Suppressor macrophage (primary cell): ENCODE measurements at regions not wholly inside any gene's neighbourhood (a gene's known extent, or its start where the extent isn't known, plus 50 kb on each side); places are given as distances from the start of the nearest gene placed in this dataset.
"Not testable (repeated sequence)": the region's sequence is repeated elsewhere in the genome, so short reads cannot be mapped to it uniquely, and the experiment has no call there.

Experiments
- DNase-seq, 4 experiments: peaks; one replicate each; pipeline ENCODE4 v3.0.0-alpha.2; 2020 to 2022

DNA sequence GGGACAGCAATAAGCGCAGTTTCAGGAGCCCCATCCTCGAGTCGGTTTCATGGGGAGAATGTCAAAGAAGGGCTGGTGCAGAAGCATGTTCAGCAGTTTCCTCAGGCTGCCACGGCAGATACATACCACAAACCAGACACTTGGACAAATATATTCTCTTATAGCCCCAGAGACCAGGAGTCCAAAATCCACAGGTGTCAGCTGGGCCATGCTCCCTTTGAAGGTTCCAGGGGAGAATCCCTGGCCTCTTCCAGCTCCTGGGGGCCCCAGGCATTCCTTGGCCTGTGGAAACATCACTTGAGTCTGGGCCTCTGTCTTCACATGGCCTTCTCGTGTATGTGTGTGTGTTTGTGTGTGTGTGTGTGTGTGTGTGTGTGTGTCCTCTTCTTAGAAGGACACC lies 164.1 kb downstream of the UQCRFS1 start:
- DNase-seq, result no peak

DNA sequence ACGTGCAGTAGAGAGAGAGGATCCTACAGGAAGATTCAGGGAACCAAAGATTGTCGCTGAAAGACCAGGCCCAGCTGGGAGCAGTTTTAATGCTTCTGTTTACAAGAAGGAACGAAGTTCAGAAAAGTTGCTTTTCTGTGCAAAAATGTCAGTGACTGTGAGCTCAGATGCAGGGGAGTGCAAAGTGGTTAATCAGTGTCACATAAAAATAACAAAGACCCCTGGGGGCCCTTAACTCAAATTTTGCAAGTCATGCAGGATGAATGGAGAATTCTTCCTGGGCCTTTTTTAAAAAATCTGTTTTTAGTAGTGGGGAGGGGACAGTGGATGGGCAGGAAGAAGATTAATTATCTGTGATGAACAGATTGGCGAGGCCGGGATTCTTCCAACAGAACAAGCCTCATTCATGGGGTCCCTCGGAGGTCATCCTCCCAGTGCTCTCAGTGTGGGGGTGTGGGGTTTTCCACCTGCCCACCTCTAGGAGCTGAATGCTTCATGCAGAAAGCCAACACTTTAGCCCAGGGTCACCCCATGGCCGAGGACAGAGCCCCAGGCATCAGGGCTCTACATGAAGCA lies 167.2 kb downstream of the UQCRFS1 start:
- no peak for DNase-seq

DNA sequence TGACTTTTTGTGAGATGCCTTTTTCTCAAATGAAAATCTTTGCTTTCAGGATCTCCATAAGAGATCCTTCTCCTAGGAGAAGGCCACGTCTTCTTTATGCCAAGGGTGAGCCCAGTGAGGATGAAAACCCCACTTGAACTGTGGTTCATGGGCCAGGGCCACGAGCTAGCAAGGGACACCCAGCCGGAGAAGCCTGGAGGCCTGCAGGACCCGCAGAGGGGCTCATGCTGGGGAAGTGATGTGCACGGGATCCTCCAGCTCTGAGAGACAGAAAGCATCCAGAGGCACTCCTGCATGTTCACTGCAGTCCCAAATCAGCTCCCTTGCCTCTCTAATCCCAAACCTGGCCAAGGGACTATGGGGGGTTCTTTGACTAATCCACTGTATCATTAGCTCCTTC lies 168.9 kb downstream of the UQCRFS1 start:
- DNase-seq, result no peak

DNA sequence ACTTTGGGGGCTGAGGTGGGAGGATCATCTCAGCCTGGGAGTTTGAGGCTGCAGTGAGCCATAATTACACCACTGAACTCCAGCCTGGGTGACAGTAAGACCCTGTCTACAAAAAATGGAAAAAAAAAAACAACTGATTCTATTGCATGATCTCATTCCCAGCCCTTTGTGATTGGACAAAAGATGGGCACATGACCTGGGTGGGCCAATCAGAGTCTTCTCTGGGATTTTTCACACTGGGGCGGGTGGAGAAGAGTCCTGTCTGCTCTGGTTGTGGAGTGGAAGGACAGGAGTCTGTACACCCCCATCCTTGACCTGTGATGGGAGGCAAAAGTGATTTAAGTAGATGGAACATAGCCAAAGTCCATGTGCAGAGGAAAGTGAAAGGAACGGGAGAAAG lies 170.5 kb downstream of the UQCRFS1 start:
- DNase-seq, result no peak

DNA sequence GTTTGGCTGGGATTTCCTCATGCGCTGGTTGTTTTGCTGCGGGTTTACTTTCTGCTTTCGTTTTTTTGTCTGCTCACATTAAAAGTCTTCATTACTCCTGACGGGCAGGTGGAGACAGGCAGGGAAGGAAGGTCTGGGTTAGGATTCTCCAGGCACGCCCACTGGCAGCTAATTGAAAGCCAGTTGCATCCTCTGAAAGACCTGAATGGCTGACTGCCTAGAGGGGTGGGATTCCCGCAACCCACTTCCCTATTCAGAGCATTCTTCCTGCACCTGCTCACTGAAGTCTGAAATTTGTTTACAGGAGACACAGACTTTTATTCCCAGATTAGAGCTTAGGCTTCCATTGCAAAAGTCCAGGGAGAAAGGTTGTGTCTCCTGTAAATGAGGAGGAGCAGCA lies 172.0 kb downstream of the UQCRFS1 start:
- DNase-seq, result no peak

DNA sequence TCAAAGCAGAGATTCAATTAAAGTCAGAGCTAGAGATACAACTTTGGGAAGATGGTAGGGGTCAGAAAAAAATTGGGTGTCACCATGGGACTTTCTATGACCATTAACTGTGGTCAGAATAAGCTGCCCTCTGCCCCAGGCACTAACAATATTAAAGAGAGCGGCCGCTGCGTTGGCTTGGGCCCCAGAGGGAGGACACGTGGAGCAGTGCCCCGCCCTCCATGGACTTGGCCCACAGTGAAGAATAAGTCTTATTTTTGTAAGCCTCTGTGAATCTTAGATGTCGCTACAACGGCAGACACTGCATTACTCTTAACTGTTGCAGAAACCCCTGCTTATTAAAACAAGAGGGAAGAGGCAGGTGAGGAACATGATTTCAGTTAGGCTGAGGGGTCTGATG lies 172.7 kb downstream of the UQCRFS1 start:
- DNase-seq, result no peak

DNA sequence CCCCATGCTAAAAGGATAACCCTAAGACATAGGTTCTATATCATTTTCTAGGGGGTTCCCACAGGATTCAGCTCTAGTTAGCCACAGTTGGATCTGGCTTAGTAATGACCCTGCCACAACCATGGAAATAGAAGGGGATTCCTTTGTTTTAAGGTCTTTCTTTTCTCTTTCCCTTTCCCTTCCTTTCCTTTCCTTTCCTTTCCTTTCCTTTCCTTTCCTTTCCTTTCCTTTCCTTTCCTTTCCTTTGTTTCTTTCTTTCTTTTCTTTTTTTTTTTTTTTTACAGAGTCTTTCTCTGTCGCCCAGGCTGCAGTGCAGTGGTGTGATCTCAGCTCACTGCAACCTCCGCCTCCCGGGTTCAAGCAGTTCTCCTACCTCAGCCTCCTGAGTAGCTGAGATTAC lies 173.9 kb downstream of the UQCRFS1 start:
- DNase-seq, result not testable (repeated sequence)

DNA sequence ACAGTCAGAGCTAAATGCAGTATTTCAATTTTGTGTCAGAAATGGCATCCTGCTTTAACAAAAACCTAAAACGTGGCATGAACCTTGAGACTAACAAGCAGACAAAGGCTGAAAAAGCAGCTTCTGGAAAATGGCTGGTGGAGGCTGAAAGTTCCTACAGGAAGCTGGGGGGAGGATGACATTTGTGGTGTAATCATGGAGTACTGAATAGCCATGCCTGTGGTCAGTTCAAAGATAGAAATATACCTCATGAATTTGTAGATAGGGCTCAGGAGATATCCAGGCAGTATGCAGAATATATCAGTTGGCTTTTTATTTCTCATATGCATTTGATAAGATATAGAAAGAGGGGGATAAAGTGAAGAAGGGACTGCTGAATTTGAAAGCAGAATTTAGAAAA lies 181.7 kb downstream of the UQCRFS1 start:
- no peak for DNase-seq

DNA sequence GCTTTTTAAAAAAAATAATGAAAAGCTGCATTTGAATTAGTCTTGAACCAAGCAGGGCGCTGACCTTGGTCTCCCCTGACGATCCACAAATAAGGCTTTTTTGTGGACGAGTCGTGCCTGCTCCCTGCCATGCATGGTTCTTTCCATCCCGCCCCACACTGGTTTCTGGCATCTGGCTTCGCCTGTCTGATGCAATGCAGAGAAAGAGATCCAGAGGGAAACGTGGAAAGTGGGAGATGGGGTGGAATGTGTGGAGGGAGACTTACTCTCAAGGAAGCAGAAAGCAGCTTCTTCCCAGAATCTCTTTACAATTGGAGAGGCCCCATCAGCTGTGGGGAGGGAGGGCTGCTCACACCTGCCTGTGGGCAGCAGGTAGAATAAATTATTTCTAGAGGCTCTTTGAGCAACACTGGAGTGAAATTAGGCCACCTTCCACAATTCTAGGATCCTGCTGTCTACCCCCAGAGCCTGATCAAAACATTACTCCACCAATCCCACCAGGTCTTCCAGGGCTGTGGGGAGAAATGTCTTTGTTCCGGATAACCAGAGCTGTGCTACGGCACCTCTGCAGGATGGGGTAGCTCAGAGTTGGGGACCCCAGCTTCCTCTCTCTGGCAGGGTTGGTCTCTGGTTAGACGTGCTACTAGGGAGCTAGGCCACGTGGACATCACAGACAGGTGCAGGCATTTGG lies 183.5 kb downstream of the UQCRFS1 start:
- DNase-seq, result no peak

DNA sequence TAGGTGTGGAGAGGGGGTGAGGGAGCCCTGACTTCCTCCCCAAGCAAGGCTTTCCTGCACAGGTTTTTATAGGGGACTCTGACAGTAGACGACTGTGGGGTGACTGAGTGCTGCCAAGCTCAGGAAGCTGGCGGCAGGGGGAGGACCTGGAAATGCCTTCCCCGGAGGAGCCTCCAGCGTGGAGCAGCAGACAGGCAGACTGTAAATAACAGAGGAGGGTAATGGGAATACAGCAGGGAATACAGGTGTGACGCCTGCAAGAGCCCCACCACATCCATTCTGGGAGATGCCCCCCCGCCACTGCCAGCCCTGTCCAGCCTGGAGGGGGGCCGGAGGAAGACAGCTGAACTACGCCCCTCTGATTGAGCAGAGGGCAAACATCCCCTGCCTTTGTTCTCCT lies 190.4 kb downstream of the UQCRFS1 start:
- no peak for DNase-seq

DNA sequence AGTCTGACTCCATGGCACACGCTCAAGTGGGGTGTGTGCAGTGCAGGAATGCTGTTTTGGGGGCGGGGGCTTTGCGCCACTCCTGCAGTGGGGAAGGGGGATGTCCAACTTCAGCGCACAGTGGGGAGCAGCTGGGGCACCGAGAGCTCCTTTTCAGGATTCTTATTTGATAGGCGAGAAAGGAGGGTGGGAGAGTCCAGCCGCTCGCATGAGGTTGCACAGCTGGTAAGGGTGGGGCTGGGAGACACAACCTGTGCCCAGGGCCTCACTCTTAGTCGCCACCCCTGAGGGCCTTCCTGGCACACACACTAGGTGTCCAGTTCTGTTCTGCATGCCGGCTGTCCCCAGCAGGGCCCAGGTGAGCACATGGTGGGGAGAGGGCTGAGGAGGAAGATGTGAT lies 190.8 kb downstream of the UQCRFS1 start:
- no peak for DNase-seq

DNA sequence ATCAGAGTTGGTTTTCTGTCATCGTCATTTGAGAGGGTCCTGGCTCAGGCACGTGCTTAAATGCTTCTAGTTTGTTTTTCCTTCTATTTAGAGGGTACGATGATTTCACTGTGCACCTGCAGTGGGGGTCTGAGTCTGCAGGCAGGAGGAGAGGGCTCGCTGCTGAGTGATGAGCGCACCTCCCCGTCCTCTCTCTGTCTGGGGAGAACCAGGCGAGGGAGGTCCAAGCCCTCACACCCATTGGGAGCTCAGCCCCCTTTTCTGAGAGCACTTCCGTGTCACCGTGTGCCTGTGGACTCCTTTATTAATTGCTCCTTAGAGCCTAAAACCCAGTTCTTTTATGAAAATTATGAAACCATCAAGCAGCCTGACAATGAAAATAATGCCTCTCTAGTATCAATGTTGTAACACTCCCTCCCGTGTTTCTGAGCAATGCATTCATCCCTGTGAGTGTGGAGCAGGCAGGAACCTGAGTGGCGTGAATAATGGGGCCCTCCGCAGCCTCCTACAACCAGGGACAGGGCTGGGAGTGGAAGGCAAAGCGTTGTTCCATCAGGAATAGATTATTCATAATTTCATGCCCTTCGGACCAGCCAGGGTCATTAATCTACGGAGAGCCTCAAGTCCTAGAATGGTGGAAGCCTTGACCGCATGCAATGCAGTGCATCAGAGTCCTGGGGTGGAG lies 191.6 kb downstream of the UQCRFS1 start:
- no peak for DNase-seq

DNA sequence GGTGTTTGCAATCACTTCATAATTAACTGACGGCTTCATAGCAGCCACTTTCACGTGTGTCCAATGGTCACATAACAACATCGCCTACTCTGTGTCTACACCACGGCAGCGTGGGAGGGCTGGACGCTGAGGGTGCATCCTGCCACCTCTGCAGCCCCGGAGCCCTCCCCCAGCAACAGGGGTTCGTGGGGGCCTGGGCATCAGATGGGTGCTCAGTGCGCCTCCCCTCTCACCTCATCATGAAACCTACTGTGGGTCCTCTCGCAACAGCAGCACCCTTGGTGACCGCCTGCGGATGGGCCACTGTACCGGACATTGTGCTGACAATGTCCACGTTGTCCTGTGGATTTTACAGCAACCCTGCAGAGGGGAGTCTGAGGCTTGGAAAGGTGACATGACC lies 193.5 kb downstream of the UQCRFS1 start:
- no peak for DNase-seq

DNA sequence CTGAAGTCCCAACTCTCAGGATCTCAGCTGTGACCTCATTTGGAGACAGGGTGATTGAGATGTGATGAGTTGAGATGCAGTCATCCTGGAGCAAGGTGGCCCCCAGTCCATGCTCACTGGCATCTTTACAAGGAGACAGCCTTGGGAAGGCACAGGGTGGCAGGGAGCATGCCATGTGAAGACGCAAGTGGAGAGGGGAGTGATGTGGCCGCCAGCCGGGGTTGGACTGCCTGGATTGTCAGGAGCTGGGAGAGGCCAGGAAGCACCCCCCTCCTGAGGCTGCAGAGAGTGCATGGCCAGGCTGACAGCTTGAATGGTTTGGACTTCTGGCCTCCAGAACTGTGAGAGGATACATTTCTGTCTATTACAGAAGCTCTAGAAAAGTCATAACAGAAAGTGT lies 194.4 kb downstream of the UQCRFS1 start:
- no peak for DNase-seq

DNA sequence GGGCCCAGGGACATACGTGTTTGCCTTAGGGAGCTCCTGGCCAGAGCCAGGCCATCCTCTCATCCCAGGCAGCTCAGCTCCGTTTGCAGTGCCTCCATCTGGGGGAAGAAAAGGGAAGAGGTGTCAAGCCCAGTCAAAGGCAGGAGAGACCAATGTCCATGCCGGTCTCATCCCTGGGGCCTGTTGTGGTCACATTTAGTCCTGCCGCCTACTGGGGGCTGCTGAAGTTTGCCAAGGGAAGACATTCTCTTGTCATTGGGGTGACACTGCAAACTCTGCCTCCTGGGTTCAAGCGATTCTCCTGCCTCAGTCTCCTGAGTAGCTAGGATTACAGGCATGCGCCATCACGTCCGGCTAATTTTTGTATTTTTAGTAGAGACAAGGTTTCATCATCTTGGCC lies 195.2 kb downstream of the UQCRFS1 start:
- DNase-seq, result no peak

DNA sequence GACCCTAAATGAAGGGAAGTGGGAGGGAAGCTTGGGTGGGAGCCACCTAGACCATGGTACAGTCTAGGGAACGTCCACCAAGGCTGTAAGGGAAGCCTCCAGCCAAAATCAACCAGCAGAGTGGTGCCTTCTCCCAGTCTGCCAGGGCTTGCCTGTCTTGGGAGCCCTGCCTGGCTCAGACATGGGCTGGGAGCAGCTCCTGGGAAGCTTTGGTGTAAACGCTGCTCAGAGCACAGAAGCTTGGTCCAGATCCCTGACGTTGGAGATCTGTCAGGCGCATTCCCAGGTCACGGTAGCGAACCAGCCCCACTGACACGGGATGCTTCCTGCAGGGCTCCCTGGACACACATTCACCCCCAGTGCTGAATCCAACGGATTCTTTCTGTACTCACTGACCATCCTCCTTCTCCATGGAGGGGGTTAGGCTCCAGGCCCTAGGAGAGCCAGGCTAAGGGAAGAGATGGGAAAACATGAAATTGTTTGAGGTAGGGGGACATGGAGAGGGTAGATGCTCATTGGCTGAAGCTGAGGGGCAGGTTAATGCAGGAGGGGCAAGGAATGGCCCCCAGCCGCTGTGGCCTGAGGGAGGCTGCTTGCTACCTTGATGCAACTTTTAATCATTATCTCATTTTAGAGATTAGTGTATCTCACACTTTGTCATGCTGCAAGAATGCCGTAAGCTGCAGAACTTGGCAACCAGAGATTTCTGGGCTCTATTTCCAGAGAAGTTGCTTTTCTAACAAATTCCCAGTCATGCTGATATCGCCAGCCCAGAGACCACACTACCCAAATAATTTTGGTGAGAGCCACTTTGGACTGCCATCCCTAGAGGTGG lies 195.8 kb downstream of the UQCRFS1 start:
- no peak for DNase-seq

DNA sequence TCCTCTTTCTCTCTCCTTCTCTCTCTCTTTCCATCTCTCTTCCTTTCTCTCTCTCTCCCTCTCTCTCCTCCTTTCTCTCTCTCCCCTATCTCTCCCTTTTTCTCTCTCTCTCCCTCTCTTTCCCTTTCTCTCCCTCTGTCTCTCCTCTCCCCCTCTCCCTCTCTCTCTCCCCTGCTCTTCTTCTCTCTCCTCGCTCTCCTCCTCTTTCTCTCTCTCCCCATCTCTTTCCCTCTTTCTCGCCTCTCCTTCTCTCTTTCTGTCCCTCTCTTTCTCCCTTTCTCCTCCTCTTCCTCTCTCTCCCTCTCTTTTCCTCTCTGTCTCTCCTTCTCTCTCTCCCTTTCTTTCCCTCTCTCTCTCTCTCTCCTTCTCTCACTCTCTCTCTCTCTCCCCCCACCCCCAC lies 196.6 kb downstream of the UQCRFS1 start:
- no peak for DNase-seq

DNA sequence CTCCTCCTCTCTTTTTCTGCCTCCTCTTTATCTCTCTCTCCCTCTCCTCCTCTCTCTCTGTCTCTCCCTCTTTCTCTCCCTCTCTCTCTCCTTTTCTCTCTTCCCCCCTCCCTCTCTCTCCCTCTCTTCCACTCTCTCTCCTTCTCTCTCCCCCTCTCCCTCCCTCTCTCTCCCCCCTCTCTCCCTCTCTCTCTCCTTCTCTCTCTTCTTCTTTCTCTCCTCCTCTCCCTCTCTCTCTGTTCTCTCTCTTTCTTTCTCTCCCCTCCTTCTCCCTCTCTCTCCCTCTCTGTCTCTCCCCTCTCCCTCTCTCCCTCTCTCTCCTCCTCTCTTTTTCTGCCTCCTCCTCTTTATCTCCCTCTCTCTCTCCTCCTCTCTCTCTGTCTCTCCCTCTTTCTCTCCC lies 197.4 kb downstream of the UQCRFS1 start:
- no peak for DNase-seq

DNA sequence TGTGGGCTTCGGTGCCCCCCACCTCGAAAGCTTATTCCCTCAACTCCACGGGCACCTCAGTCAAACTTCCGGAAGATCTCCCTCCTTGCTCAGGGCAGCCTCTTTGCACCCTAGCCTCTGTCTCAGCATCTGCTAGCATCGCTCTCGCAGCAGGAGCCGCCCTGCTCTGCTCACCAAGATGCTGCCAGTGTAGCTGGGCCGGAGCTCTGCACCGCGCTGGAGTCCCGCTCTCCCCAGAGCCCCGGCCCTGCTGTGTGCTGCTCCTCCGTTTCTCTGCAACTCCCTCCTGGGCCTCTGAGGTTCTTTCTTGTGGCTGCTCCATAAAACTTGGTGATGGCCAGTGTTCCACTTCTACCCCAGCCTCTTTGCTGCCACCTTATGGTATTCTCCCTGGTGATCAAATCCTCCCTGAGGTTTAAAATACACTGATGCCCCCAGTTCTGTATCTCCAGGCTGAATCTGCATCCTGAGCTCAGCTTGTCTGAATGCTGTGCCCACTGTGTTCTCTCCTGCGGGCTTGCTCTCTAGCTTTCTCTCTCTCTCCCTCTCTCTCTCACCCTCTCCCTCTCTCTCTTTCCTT lies 198.0 kb downstream of the UQCRFS1 start:
- no peak for DNase-seq

DNA sequence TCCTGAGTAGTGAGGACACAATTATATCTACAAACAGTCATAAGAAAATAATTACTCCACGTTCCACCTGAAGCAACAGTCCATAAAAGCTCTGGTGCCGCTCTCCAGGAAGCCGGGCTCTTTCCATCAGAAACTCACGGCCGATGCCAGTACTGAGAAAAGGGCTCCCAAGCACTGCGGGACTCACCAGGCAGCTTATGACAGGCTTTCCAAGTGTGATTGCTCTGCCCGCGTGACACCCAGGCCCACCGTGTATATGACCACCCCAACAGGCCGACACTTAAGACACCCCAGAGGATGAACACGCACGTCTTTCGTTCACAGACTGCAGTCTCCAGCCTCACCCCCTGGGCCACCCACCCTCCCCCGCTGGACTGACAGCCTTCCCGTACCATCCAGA lies 199.0 kb downstream of the UQCRFS1 start:
- DNase-seq, result no peak

DNA sequence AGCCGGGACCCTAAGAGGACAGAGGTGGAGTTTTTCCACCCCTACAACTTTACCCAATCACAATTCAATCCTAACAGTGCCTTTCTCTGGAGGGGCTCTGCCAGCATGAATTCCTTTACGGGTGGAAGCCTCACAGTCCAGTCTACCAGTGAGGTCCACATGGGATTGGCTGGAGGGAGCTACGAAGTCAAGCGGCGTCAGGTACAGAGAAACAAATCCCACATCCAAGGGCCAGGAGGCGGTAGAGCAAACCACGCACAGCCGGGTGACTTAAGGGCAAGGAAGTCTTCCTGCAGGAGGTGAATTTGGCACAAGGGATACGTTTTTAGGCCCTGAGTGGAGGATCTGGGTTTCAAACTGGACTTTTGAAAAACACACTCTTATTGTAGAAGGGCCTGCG lies 199.6 kb downstream of the UQCRFS1 start:
- DNase-seq, result no peak

DNA sequence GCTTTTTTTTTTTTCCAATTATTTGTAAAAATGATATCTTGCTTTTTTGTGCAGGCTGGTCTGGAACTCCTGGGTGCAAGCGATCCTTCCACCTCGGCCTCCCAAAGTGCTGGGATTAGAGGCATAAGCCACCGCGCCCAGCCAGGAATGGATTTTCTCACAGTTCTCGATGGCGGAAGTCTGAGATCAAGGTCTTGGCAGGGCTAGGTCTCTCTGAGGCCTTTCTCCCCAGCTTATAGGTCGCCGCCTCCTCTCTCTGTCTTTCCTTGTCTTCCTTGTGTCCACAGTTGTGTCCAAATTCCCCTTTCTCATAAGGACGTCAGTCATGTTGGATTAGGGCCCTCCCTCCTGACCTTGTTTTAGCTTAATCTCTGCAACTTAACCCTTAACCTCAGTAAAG lies 200.5 kb downstream of the UQCRFS1 start:
- no peak for DNase-seq

DNA sequence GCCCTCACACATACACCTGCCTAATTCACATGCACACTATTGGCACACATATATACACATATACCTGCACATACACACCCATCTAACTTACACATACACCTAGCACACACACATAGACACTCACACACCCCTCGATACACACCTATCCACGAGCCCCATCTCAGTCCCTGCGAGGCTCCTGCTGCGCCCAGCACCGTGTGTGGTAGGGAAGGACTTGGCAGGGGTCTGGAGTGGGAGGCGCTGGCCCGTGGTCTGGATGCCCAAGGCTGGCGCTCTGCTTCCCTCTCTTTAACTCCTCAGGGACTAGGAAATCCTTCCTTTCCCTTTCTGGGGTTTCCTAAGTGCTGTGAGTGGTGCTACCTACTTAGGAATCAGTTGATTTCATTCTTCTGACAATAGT lies 202.7 kb downstream of the UQCRFS1 start:
- no peak for DNase-seq
